ENCODE measurements at regions not wholly inside any gene's neighbourhood (a gene's known extent, or its start where the extent isn't known, plus 50 kb on each side); places are given as distances from the start of the nearest gene placed in this dataset.
"Not testable (repeated sequence)": the region's sequence is repeated elsewhere in the genome, so short reads cannot be mapped to it uniquely, and the experiment has no call there.

GRCh38 chr3:118538187-118538586, 496.5 kb downstream of the IGSF11 start:
- in situ Hi-C loops (cut with MboI; ENCODE audit: low pct_ligation_motif_present in 1 of 4, low pct_unique_long_range_greater_than_20kb in 1 of 4, low sequenced_read_pairs in 3 of 4) (no loop called here), intact Hi-C loops (cut with DNase I; ENCODE audit: low total_unique reads) (no loop called here)
- Histone ChIP-seq H3K9me3 (no peaks in the 10 kb centered on the region), H3K27ac (no peak overlapping the region), H3K4me3 (no peak overlapping the region), H3K27me3 (no peaks in the 10 kb centered on the region), H3K36me3 (no peaks in the 10 kb centered on the region), H3K4me1 (peaks cover 0 to 20% (median 8%) of the 10 kb centered on the region in 4 donors)
- TF ChIP-seq CTCF (IDR thresholded peaks at IDR 0.05) (no peak), POLR2AphosphoS5 (IDR thresholded peaks at IDR 0.05) (no peak), POLR2A (IDR thresholded peaks at IDR 0.05) (no peak), EP300 (IDR thresholded peaks at IDR 0.05; ENCODE audit: low read depth) (no peak)
- DNase-seq: no peak
- 98 to 100% methylated on average over 1 of the region's 1 CpG for WGBS, 2 donors (ENCODE audit: low coverage in 1 of 2)

- in situ Hi-C loops (cut with MboI; ENCODE audit: low pct_ligation_motif_present in 1 of 4, low pct_unique_long_range_greater_than_20kb in 1 of 4, low sequenced_read_pairs in 3 of 4); intact Hi-C loops (cut with DNase I; ENCODE audit: low total_unique reads); DNase-seq: not testable (repeated sequence)
Measured at GRCh38 chr3:118539820-118540447, 494.7 kb downstream of the IGSF11 start.

GRCh38 chr3:118540448-118540821, 494.2 kb downstream of the IGSF11 start:
- H3K9me3 ChIP-seq; in situ Hi-C loops (cut with MboI; ENCODE audit: low pct_ligation_motif_present in 1 of 4, low pct_unique_long_range_greater_than_20kb in 1 of 4, low sequenced_read_pairs in 3 of 4); H3K27me3 ChIP-seq; DNase-seq; H3K4me3 ChIP-seq; intact Hi-C loops (cut with DNase I; ENCODE audit: low total_unique reads); H3K36me3 ChIP-seq: not testable (repeated sequence)
- WGBS, 2 donors (ENCODE audit: low coverage in 1 of 2): 63 to 80% methylated on average over 2 to 5 of the region's 5 CpGs
- peak overlapping the region in 3 of 4 donors; percentile 12 to 32 (median 28) for H3K27ac ChIP-seq
- peaks cover 0 to 20% (median 8%) of the 10 kb centered on the region in 4 donors for H3K4me1 ChIP-seq

More at GRCh38 chr3:118539820-118540447, 494.7 kb downstream of the IGSF11 start:
- Histone ChIP-seq H3K4me1 (peaks cover 0 to 20% (median 8%) of the 10 kb centered on the region in 4 donors), H3K27ac (peak overlapping the region in 2 of 4 donors; percentile 12 to 28)
- H3K27me3 ChIP-seq, H3K9me3 ChIP-seq, H3K4me3 ChIP-seq, H3K36me3 ChIP-seq: not testable (repeated sequence)
- WGBS, 2 donors (ENCODE audit: low coverage in 1 of 2): 73 to 78% methylated on average over 11 to 13 of the region's 13 CpGs

- intact Hi-C loops (cut with DNase I; ENCODE audit: low total_unique reads): no loop called here
- Histone ChIP-seq H3K9me3 (no peaks in the 10 kb centered on the region), H3K36me3 (no peaks in the 10 kb centered on the region), H3K27ac (peak overlapping the region; percentile 12 to 41 (median 32)), H3K4me3 (no peak overlapping the region), H3K4me1 (peaks cover 0 to 20% (median 8%) of the 10 kb centered on the region in 4 donors), H3K27me3 (no peaks in the 10 kb centered on the region)
- in situ Hi-C loops (cut with MboI; ENCODE audit: low pct_ligation_motif_present in 1 of 4, low pct_unique_long_range_greater_than_20kb in 1 of 4, low sequenced_read_pairs in 3 of 4): no loop called here
- WGBS, 2 donors (ENCODE audit: low coverage in 1 of 2): 45% methylated on average over 1 of the region's 1 CpG
- DNase-seq: no peak
- TF ChIP-seq EP300 (IDR thresholded peaks at IDR 0.05; ENCODE audit: low read depth): no peak
Measured at GRCh38 chr3:118540826-118541225, 493.8 kb downstream of the IGSF11 start.

- no peaks in the 10 kb centered on the region for H3K9me3 ChIP-seq
- no peak for TF ChIP-seq POLR2AphosphoS5 (IDR thresholded peaks at IDR 0.05)
- TF ChIP-seq POLR2A (IDR thresholded peaks at IDR 0.05): no peak
- TF ChIP-seq EP300 (IDR thresholded peaks at IDR 0.05; ENCODE audit: low read depth): no peak
- no peak for TF ChIP-seq CTCF (IDR thresholded peaks at IDR 0.05)
- DNase-seq: no peak
- intact Hi-C loops (cut with DNase I; ENCODE audit: low total_unique reads): no loop called here
- peak overlapping the region in 1 of 4 donors; percentile 32 for H3K27ac ChIP-seq
- H3K4me1 ChIP-seq: peaks cover 0 to 20% (median 8%) of the 10 kb centered on the region in 4 donors
- in situ Hi-C loops (cut with MboI; ENCODE audit: low pct_ligation_motif_present in 1 of 4, low pct_unique_long_range_greater_than_20kb in 1 of 4, low sequenced_read_pairs in 3 of 4): no loop called here
- WGBS, 2 donors (ENCODE audit: low coverage in 1 of 2): 70 to 78% methylated on average over 2 of the region's 2 CpGs
- no peaks in the 10 kb centered on the region for H3K27me3 ChIP-seq
- no peaks in the 10 kb centered on the region for H3K36me3 ChIP-seq
- H3K4me3 ChIP-seq: no peak overlapping the region
Measured at GRCh38 chr3:118541796-118542195, 492.9 kb downstream of the IGSF11 start.

All from transverse colon (tissue), 4 donors.